AG10803 (cell line): ENCODE measurements at regions not wholly inside any gene's neighbourhood (a gene's known extent, or its start where the extent isn't known, plus 50 kb on each side); places are given as distances from the start of the nearest gene placed in this dataset.
A peak's percentile ranks its signal among the peaks of the same experiment; 100 is the strongest.

ENCODE experiments used
- DNase-seq: peaks from one replicate; pipeline ENCODE4 v3.0.0; 2010; ENCODE audit warnings: low read depth
- H3K4me3 ChIP-seq: 2 replicates; pipeline ENCODE4 v1.5.1; 2011; ENCODE audit warnings: mild to moderate bottlenecking, low read length, control low read depth
- CTCF ChIP-seq: conservative IDR thresholded peaks from 2 replicates; pipeline ENCODE4 v1.5.1; 2011; ENCODE audit warnings: mild to moderate bottlenecking, low read length, control low read depth, inconsistent platforms

DNA sequence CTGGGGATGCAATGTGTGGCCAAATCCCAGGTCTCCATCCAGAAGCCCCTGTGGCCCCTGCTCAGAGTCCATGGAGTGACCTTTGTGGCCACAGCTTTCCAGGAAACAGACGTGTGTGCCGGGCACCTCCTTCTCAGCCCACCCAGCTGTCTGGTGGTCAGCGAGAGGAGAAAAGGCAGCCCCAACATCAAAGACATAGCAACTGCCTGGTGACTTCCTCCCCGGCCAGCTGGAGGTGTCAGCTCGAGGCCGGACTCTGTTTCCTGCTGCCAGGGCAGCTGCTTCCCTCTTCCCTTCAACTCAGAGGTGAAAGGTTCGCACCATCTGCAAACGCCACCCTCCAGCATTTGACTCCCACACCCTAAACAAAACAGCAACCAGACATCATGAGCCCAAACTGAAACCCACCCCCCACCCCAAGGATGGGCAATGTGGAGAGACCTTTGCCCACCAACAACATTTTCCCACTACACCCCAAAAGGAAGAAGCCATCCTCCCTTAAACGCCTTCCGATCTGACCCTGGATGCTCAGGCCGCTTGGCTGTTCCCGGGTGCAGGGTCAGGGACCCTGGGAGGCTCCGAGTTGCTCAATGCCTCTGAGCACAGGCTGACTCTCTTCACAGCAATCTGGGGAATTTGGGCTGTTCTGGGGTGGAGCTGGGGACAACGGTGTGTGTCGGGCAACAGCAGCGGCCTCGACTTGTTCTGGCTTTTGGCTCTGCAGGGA is 162.3 kb downstream of the PSMG1 start:
- TF ChIP-seq CTCF = no peak
- DNase-seq = peak; percentile 67
- no peak overlapping the region for H3K4me3 ChIP-seq

DNA sequence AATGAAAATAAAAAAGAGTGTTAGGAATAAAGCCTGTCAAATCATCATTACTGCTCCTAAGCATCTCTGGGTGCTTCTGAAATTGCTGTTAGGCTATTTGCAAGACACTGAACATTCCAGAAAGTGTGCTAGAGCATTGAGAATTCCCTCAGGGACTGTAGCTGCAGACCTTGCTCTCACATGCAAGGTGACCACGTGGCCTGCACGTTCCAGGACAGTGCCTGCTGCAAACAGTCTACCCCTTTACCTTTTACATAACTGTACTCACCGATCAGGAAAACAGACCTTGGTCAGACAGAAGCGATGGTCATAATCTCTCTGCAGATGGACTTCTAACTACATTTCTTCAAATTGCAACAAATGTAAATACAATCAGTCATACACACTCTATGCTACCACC is 164.5 kb downstream of the PSMG1 start:
- TF ChIP-seq CTCF = no peak
- no peak for DNase-seq
- H3K4me3 ChIP-seq = no peak overlapping the region

DNA sequence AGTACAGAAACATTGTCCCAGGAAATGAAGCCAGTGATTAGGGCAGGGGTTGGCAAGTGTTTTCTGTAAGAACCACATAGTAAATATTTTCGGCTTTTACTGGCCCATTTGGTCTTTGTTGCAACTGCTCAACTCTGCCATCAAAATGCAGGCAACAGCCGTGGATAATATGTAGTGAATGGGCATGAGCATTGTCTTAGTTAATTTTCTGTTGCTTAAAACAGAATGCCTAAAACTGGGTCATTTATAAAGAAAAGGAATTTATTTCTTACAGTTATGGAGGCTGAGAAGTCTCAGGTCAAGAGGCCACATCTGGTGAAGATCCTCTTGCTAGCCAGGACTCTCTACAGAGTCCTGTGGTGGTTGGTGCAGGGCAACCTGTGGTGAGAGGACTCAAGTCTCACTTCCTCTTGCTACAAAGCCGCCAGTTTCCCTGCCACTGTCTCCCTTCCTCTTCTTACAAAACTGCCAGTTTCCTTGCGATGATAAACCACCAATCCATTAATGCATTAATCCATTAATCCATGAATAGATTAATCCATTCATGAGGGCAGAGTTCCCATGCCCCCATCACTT is 166.4 kb downstream of the PSMG1 start:
- DNase-seq = peak; percentile 41
- no peak for TF ChIP-seq CTCF
- H3K4me3 ChIP-seq = no peak overlapping the region

GRCh38 chr21:39014747-39015146 is 168.5 kb downstream of the PSMG1 start:
- TF ChIP-seq CTCF = no peak
- H3K4me3 ChIP-seq = no peak overlapping the region
- DNase-seq = peak; percentile 92

DNA sequence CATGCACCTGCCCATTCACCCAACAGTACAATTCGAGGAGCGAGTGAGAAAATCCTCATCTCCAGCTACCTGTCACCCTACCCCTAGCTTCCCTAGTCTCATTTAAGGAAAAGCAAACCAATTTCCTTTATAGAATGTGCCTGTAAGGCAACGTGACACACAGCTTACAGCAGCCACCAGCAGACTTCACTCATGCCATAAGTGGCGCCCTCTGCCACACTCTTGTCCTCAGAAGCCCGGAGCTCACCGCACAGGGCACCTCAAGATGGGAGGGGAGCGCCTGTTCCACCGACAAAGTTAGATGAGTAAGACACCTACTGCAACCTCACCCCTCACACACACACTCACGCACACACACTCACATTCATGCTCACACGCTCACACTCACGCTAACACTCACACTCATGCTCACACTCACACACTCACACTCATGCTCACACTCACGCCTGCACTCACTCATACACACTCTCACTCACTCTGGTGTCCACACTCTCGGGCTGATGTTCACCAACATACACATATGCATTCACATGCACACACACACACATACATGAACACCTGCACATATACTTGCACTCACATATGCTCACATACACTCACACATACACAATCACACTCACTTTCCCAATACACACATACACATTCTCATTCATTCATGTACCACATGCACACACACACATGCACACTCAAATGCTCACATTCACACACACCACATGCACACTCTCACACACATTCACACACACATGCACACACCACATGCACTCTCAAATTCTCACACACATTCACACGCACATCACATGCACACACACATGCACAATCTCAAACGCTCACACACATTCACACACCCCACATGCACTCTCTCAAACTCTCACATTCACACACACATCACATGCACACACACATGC is 170.7 kb downstream of the PSMG1 start:
- DNase-seq = no peak
- no peak for TF ChIP-seq CTCF
- no peak overlapping the region for H3K4me3 ChIP-seq

DNA sequence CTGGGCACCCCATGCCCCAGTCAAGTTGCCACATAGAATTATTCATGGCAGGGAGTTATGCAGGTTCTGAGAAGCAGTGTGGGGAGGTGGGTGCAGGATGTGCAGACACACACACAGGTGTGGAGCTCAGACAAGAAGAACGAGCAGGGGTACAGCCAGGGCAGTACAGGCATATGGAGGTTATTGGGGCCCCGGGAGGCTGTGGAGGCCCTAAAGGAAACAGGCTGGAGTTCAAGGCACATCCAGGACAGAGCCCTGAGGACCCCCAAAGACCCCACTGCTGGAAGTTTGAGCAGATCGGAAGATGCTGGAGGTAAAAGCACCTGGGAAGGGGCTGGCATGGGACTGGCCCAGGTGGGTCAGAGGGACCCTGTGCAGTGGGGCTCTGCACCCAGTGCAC is 171.3 kb downstream of the PSMG1 start:
- no peak for TF ChIP-seq CTCF
- H3K4me3 ChIP-seq = no peak overlapping the region
- no peak for DNase-seq
